NB4 (cell line): ENCODE measurements at regions not wholly inside any gene's neighbourhood (a gene's known extent, or its start where the extent isn't known, plus 50 kb on each side); places are given as distances from the start of the nearest gene placed in this dataset.
"Not testable (repeated sequence)": the region's sequence is repeated elsewhere in the genome, so short reads cannot be mapped to it uniquely, and the experiment has no call there.

ENCODE experiments used
- DNase-seq: peaks from one replicate; pipeline ENCODE4 v3.0.0; 2010; ENCODE audit warnings: low read depth
- H3K4me3 ChIP-seq: one replicate; pipeline ENCODE4 v1.5.1; 2011; ENCODE audit warnings: mild to moderate bottlenecking, low read depth, low read length, moderate library complexity
- MAX ChIP-seq: IDR thresholded peaks from 2 replicates; pipeline ENCODE4 v1.6.1; 2011; ENCODE audit warnings: low read depth, low read length
- MYC ChIP-seq: IDR thresholded peaks from 2 replicates; pipeline ENCODE4 v1.6.1; 2011; ENCODE audit warnings: low read depth, low read length
- POLR2A ChIP-seq: IDR thresholded peaks from 2 replicates; pipeline ENCODE4 v1.6.1; 2011; ENCODE audit warnings: mild to moderate bottlenecking; ENCODE audit not compliant: insufficient read length; ENCODE audit errors: extremely low read depth
- TF ChIP-seq, protein P1 (sequence below): IDR thresholded peaks from one replicate; pipeline ENCODE4 v1.5.1; 2012; ENCODE audit warnings: low read depth, low read length

GRCh38 chr4:95949808-95950207 is 109.9 kb downstream of the PDHA2 start:
- H3K4me3 ChIP-seq: no peak overlapping the region
- TF ChIP-seq POLR2A: no peak
- TF ChIP-seq MAX: no peak
- TF ChIP-seq MYC: no peak
- TF ChIP-seq, protein P1, sequence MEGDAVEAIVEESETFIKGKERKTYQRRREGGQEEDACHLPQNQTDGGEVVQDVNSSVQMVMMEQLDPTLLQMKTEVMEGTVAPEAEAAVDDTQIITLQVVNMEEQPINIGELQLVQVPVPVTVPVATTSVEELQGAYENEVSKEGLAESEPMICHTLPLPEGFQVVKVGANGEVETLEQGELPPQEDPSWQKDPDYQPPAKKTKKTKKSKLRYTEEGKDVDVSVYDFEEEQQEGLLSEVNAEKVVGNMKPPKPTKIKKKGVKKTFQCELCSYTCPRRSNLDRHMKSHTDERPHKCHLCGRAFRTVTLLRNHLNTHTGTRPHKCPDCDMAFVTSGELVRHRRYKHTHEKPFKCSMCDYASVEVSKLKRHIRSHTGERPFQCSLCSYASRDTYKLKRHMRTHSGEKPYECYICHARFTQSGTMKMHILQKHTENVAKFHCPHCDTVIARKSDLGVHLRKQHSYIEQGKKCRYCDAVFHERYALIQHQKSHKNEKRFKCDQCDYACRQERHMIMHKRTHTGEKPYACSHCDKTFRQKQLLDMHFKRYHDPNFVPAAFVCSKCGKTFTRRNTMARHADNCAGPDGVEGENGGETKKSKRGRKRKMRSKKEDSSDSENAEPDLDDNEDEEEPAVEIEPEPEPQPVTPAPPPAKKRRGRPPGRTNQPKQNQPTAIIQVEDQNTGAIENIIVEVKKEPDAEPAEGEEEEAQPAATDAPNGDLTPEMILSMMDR: no peak
- DNase-seq: no peak

GRCh38 chr4:95952538-95952937 is 112.6 kb downstream of the PDHA2 start:
- not testable (repeated sequence) for DNase-seq, H3K4me3 ChIP-seq

DNA sequence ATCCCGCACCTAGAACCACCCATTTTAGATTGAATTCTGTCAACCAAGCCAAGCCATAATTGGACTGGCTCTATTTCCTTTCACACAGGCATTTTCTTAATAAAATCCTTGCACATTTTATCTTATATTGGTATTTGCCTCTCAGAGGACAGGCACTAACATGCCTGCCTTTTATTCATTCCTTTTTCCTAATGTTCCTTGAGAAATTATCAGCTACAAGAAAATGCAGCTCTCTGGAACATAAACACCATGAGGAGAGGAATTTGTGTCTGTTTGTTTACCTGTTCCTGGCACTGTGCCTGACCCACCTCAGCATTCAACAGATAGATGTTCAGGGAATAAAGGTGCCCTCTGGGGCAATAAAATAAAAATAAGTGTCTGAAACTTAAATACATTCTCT is 116.2 kb downstream of the PDHA2 start:
- DNase-seq: no peak
- no peak for TF ChIP-seq MAX
- H3K4me3 ChIP-seq: no peak overlapping the region

DNA sequence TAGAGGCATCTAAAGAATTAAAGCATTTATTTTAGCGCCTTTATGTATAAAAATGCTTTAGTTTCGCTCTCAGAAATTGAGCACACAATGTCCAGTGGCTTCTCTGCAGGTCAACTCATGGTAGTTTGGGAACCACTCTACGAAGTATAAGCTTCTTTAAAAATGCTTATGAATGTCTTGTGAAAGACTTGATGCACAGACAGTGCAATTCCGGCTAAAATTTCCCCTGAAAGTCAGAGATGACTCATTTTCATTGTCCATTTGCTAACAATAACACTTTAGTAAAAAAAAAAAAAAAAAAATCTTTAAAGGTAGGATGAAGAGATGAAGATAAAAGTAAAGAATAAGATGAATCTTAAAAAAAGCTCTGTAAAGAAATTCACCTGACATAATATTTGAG is 117.2 kb downstream of the PDHA2 start:
- no peak for DNase-seq
- TF ChIP-seq, protein P1: no peak
- no peak for TF ChIP-seq MYC
- no peak for TF ChIP-seq MAX
- TF ChIP-seq POLR2A: no peak
- H3K4me3 ChIP-seq: no peak overlapping the region

DNA sequence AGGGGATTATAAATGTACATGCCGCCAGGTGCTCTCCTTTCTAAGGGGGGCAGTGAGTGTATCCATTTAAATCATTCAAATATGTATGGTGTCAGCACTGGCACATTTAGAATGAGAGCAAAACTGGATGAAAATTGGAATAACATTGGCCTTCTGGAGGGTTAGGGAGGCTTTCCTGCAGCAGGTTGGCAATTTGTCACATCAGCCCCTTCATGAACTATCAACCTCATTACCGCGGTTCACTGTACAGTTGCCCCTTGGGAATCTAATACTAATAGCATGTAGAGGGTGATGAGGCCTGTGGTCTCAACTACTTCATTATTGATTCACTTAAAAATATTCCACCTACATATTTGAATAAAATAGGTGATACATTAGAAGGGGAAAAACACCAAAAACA is 117.9 kb downstream of the PDHA2 start:
- H3K4me3 ChIP-seq: no peak overlapping the region
- TF ChIP-seq POLR2A (no peak), MYC (no peak), MAX (no peak)
- TF ChIP-seq, protein P1: no peak
- no peak for DNase-seq

DNA sequence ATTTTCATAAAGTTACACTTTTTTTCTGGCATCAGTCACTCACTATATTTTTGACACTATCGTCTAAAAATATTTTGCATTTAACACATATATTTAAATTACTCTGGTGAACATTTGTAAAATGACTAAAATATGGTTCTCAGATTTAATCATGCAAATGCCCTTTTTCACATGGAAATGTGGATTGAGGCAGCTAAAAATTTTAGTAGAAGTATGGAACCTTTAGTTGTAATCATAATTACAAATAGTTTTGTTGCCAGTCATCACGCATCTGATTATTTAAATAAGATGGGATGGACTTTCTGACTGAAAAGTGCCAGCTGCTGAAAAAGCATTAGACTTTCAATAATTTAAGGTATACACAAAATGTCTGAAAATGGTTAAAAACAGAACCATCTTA is 119.3 kb downstream of the PDHA2 start:
- TF ChIP-seq MAX: no peak
- TF ChIP-seq POLR2A: no peak
- TF ChIP-seq, protein P1: no peak
- no peak for TF ChIP-seq MYC
- H3K4me3 ChIP-seq: no peak overlapping the region
- no peak for DNase-seq

- TF ChIP-seq MAX (no peak), MYC (no peak), POLR2A (no peak)
- TF ChIP-seq, protein P1: no peak
- H3K4me3 ChIP-seq: no peak overlapping the region
- no peak for DNase-seq
Measured at GRCh38 chr4:95959633-95960032, 119.7 kb downstream of the PDHA2 start.
